IMR-90 (cell line): ENCODE measurements at regions not wholly inside any gene's neighbourhood (a gene's known extent, or its start where the extent isn't known, plus 50 kb on each side); places are given as distances from the start of the nearest gene placed in this dataset.

Experiments
- ATAC-seq: fragments of 200-7000 bp; cut with Tn5 transposase; 2 replicates; pipeline ENCODE4 v1.9.1; 2020; ENCODE audit warnings: low read depth, mild to moderate bottlenecking, moderate library complexity
- BruUV-seq: library from RNA; stranded (reverse); fragments of 400-500 nt; replicated peaks from 2 replicates; lab custom pipeline; 2021; lab: Mats Ljungman, UMichigan
- CTCF ChIA-PET: fragments of 300-600 bp; formaldehyde crosslinking; extraction: SDS; loops from one replicate; lab custom pipeline; 2021; ENCODE audit warnings: antibody characterized with exemption; lab: Yijun Ruan, JAX
- POLR2A ChIA-PET: fragments of 300-600 bp; sonication (Branson Sonifier 250); formaldehyde crosslinking; loops from one replicate; lab custom pipeline; 2022; ENCODE audit warnings: antibody characterized with exemption; ENCODE audit not compliant: unreplicated experiment; lab: Charles Lee
- DNase-seq: peaks from one replicate; pipeline ENCODE4 v3.0.0; 2013
- H2AFZ ChIP-seq: replicated peaks from 2 replicates; pipeline ENCODE3; 2013; ENCODE audit warnings: low read length, mild to moderate bottlenecking; ENCODE audit not compliant: poor library complexity
- H2AK5ac ChIP-seq: 2 replicates; pipeline ENCODE4 v1.6.1; 2013; ENCODE audit warnings: low read depth, low read length, inconsistent platforms
- H2AK9ac ChIP-seq: replicated peaks from 2 replicates; pipeline ENCODE3; 2013; ENCODE audit warnings: mild to moderate bottlenecking, low read depth, low read length, moderate library complexity; ENCODE audit not compliant: poor library complexity
- H2BK120ac ChIP-seq: 2 replicates; pipeline ENCODE4 v1.6.1; 2013; ENCODE audit warnings: low read depth, low read length, inconsistent platforms
- H2BK15ac ChIP-seq: 3 replicates; pipeline ENCODE4 v1.6.1; 2013; ENCODE audit warnings: low read depth, low read length, inconsistent platforms
- H2BK20ac ChIP-seq: 2 replicates; pipeline ENCODE4 v1.6.1; 2013; ENCODE audit warnings: low read depth, mild to moderate bottlenecking, inconsistent platforms, low read length, moderate library complexity
- H2BK5ac ChIP-seq: 2 replicates; pipeline ENCODE4 v1.6.1; 2013; ENCODE audit warnings: mild to moderate bottlenecking, low read depth, low read length, inconsistent platforms; ENCODE audit not compliant: poor library complexity, severe bottlenecking
- H3K14ac ChIP-seq: replicated peaks from 2 replicates; pipeline ENCODE4 v1.6.1; 2013; ENCODE audit warnings: low read depth, low read length, inconsistent platforms
- H3K18ac ChIP-seq: 2 replicates; pipeline ENCODE4 v1.6.1; 2013; ENCODE audit warnings: low read depth, low read length, control low read depth
- H3K23ac ChIP-seq: 2 replicates; pipeline ENCODE4 v1.6.1; 2013; ENCODE audit warnings: low read depth, low read length, inconsistent platforms
- H3K27ac ChIP-seq: 2 replicates; pipeline ENCODE4 v1.5.1; 2013; ENCODE audit warnings: mild to moderate bottlenecking, control low read depth, low read length; ENCODE audit not compliant: insufficient read depth
- H3K27me3 ChIP-seq: 2 replicates; pipeline ENCODE4 v1.6.1; 2013; ENCODE audit warnings: low read length; ENCODE audit not compliant: control insufficient read depth, insufficient read depth
- H3K36me3 ChIP-seq: 2 replicates; pipeline ENCODE4 v1.6.1; 2013; ENCODE audit warnings: low read length, mixed read lengths; ENCODE audit not compliant: control insufficient read depth, insufficient read depth
- H3K4ac ChIP-seq: 2 replicates; pipeline ENCODE4 v1.6.1; 2013; ENCODE audit warnings: low read depth, low read length, inconsistent platforms
- H3K4me1 ChIP-seq: 2 replicates; pipeline ENCODE4 v1.6.1; 2013; ENCODE audit warnings: low read length, mixed read lengths; ENCODE audit not compliant: control insufficient read depth, insufficient read depth
- H3K4me2 ChIP-seq: 2 replicates; pipeline ENCODE4 v1.6.1; 2013; ENCODE audit warnings: low read depth, mild to moderate bottlenecking, control low read depth, low read length, moderate library complexity
- H3K4me3 ChIP-seq: 2 replicates; pipeline ENCODE4 v1.5.1; 2013; ENCODE audit warnings: low read depth, mild to moderate bottlenecking, control low read depth, low read length, moderate library complexity; ENCODE audit not compliant: insufficient read depth
- H3K56ac ChIP-seq: 2 replicates; pipeline ENCODE4 v1.6.1; 2013; ENCODE audit warnings: low read length, inconsistent platforms; ENCODE audit not compliant: insufficient read depth; ENCODE audit errors: extremely low read depth
- H3K79me1 ChIP-seq, 2 experiments: 2 replicates each; pipeline ENCODE4 v1.6.1; 2013; ENCODE audit warnings: low read length in 2 of 2, inconsistent platforms in 1 of 2, low read depth in 1 of 2
- H3K9ac ChIP-seq: 2 replicates; pipeline ENCODE4 v1.6.1; 2013; ENCODE audit warnings: low read depth, low read length, control low read depth
- H3K9me1 ChIP-seq: 2 replicates; pipeline ENCODE4 v1.6.1; 2013; ENCODE audit warnings: low read length, inconsistent platforms; ENCODE audit not compliant: insufficient read depth
- H3K9me3 ChIP-seq: 2 replicates; pipeline ENCODE4 v1.6.1; 2013; ENCODE audit warnings: low read length; ENCODE audit not compliant: control insufficient read depth, insufficient read depth
- H4K20me1 ChIP-seq: 2 replicates; pipeline ENCODE4 v1.6.1; 2013; ENCODE audit warnings: low read length, inconsistent platforms; ENCODE audit not compliant: insufficient read depth
- H4K5ac ChIP-seq: 2 replicates; pipeline ENCODE4 v1.6.1; 2013; ENCODE audit warnings: mild to moderate bottlenecking, low read depth, low read length, control low read depth
- H4K8ac ChIP-seq, 2 experiments: 2 replicates each; pipeline ENCODE4 v1.6.1; 2013; ENCODE audit warnings: low read depth in 2 of 2, low read length in 2 of 2, control low read depth in 1 of 2, inconsistent platforms in 1 of 2
- H4K91ac ChIP-seq: 2 replicates; pipeline ENCODE4 v1.6.1; 2013; ENCODE audit warnings: low read depth, low read length, inconsistent platforms; ENCODE audit not compliant: insufficient read depth
- BHLHE40 ChIP-seq: fragments of 150-350 bp; IDR thresholded peaks from 2 replicates; pipeline ENCODE4 v1.6.1; 2016; ENCODE audit warnings: mild to moderate bottlenecking, low read depth, low read length
- CEBPB ChIP-seq: IDR thresholded peaks from 2 replicates; pipeline ENCODE4 v1.6.1; 2012; ENCODE audit warnings: low read depth, low read length, improper control_type of control experiment
- CHD1 ChIP-seq: IDR thresholded peaks from 2 replicates; pipeline ENCODE4 v1.6.1; 2012; ENCODE audit warnings: low read depth, low read length, improper control_type of control experiment
- CTCF ChIP-seq: conservative IDR thresholded peaks from 2 replicates; pipeline ENCODE4 v1.5.1; 2012; ENCODE audit warnings: mild to moderate bottlenecking, low read depth, low read length, improper control_type of control experiment
- FOS ChIP-seq: fragments of 150-350 bp; IDR thresholded peaks from 2 replicates; pipeline ENCODE4 v1.6.1; 2016; ENCODE audit warnings: low read depth, low read length
- MAFK ChIP-seq: IDR thresholded peaks from 2 replicates; pipeline ENCODE4 v1.6.1; 2012; ENCODE audit warnings: low read depth, low read length, improper control_type of control experiment
- MAZ ChIP-seq: IDR thresholded peaks from 2 replicates; pipeline ENCODE4 v1.6.1; 2012; ENCODE audit warnings: low read depth, mild to moderate bottlenecking, low read length, improper control_type of control experiment, moderate library complexity, borderline replicate concordance
- MXI1 ChIP-seq: IDR thresholded peaks from 2 replicates; pipeline ENCODE4 v1.6.1; 2012; ENCODE audit warnings: low read depth, mild to moderate bottlenecking, low read length, moderate library complexity, borderline replicate concordance
- NFE2L2 ChIP-seq: fragments of 150-350 bp; IDR thresholded peaks from 2 replicates; pipeline ENCODE4 v1.6.1; 2016; ENCODE audit warnings: low read depth, mild to moderate bottlenecking, low read length
- POLR2A ChIP-seq: IDR thresholded peaks from 2 replicates; pipeline ENCODE4 v1.6.1; 2012; ENCODE audit warnings: mild to moderate bottlenecking, low read depth, low read length
- RAD21 ChIP-seq: IDR thresholded peaks from 2 replicates; pipeline ENCODE4 v1.6.1; 2012; ENCODE audit warnings: low read length, improper control_type of control experiment
- RCOR1 ChIP-seq: IDR thresholded peaks from 2 replicates; pipeline ENCODE4 v1.6.1; 2012; ENCODE audit warnings: mild to moderate bottlenecking, low read length, improper control_type of control experiment; ENCODE audit not compliant: insufficient replicate concordance
- RFX5 ChIP-seq: IDR thresholded peaks from 2 replicates; pipeline ENCODE4 v1.8.0; 2012; ENCODE audit warnings: low read depth, mild to moderate bottlenecking, low read length, moderate library complexity
- SMC3 ChIP-seq: fragments of 150-350 bp; IDR thresholded peaks from 2 replicates; pipeline ENCODE4 v1.6.1; 2016; ENCODE audit warnings: low read depth, mild to moderate bottlenecking, antibody characterized with exemption, low read length, moderate library complexity
- WGBS, 2 experiments: methylation state at CpG; one replicate each; pipeline versions ENCODE4 v1.1.5 to v1.1.7; 2013; ENCODE audit warnings: missing lambda C conversion rate in 2 of 2; ENCODE audit not compliant: insufficient read length in 1 of 2; ENCODE audit errors: extremely low coverage in 2 of 2; 5-methylcytosine and 5-hydroxymethylcytosine counted together
- dilution Hi-C: fragments of 300-500 bp; cut with HindIII; formaldehyde crosslinking; loops from one replicate; pipeline ENCODE4 v1.14.3; 2018; ENCODE audit warnings: low sequenced_read_pairs; ENCODE audit not compliant: unreplicated experiment
- in situ Hi-C: fragments of 300-500 bp; cut with MboI; formaldehyde crosslinking; loops from 3 replicates; pipeline ENCODE4 v1.14.3; 2019; ENCODE audit warnings: low sequenced_read_pairs, inconsistent platforms, mixed read lengths
- intact Hi-C: fragments of 100-400 bp; cut with micrococcal nuclease; formaldehyde crosslinking; loops from 2 replicates; pipeline ENCODE4 v1.10.0; 2022
- TF ChIP-seq, protein P1 (sequence below): fragments of 150-350 bp; IDR thresholded peaks from 2 replicates; pipeline ENCODE4 v1.6.1; 2017; ENCODE audit warnings: mild to moderate bottlenecking, antibody characterized with exemption, low read length, low read depth
- TF ChIP-seq, protein P2 (sequence below): fragments of 150-350 bp; IDR thresholded peaks from 2 replicates; pipeline ENCODE4 v1.6.1; 2016; ENCODE audit warnings: low read depth, mild to moderate bottlenecking, low read length, moderate library complexity, borderline replicate concordance

DNA sequence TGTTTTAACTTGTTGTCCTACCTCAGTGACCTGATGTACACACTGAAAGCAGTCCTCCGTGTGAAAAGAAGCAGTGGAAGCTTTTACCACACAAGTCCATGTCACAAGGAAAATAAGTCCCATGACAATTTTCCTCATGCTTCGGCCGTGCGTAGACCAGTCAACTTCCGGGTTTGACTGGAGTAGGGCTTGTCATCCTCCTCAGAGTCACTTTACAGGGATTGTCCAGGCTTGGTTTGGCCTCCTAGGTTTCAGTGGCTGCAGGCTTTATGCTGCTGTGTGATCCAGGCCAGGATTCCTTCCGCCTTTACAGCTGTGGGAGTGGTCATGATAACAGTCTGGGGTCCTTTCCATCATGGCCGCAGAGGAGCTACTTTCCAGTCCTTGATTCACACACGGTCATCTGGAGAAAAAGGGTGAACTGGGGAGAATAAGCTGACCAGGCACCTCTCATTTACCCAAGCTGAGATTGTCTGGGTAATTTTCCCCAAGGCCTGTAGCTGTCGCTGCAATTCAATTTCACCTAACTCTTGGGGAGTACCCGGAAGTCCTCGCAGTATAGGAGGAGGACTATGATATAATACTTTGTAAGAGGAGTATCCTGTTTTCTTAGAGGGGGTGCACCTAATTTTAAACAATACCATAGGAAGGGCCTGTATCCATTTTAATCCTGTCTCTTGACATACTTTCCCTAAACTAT, 206.1 kb upstream of the KLF8 start:
- no peak overlapping the region for H2BK5ac ChIP-seq
- H3K4me1 ChIP-seq, result no peaks in the 10 kb centered on the region
- H3K9me3 ChIP-seq, result peaks cover 3% of the 10 kb centered on the region; the same call in 1 of the 2 replicates
- H3K23ac ChIP-seq, result no peak overlapping the region
- H3K9ac ChIP-seq, result no peak overlapping the region
- H3K4ac ChIP-seq, result no peak overlapping the region
- TF ChIP-seq, protein P1, sequence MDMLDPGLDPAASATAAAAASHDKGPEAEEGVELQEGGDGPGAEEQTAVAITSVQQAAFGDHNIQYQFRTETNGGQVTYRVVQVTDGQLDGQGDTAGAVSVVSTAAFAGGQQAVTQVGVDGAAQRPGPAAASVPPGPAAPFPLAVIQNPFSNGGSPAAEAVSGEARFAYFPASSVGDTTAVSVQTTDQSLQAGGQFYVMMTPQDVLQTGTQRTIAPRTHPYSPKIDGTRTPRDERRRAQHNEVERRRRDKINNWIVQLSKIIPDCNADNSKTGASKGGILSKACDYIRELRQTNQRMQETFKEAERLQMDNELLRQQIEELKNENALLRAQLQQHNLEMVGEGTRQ, result no peak
- TF ChIP-seq CTCF, result no peak
- TF ChIP-seq CEBPB, result no peak
- TF ChIP-seq, protein P2, sequence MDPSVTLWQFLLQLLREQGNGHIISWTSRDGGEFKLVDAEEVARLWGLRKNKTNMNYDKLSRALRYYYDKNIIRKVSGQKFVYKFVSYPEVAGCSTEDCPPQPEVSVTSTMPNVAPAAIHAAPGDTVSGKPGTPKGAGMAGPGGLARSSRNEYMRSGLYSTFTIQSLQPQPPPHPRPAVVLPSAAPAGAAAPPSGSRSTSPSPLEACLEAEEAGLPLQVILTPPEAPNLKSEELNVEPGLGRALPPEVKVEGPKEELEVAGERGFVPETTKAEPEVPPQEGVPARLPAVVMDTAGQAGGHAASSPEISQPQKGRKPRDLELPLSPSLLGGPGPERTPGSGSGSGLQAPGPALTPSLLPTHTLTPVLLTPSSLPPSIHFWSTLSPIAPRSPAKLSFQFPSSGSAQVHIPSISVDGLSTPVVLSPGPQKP, result no peak
- TF ChIP-seq POLR2A, result no peak
- TF ChIP-seq MAZ, result no peak
- no peak for TF ChIP-seq FOS
- no peak for TF ChIP-seq RAD21
- no peak for TF ChIP-seq RFX5
- TF ChIP-seq BHLHE40, result no peak
- no peak for TF ChIP-seq MXI1
- TF ChIP-seq SMC3, result no peak
- no peak for TF ChIP-seq CHD1
- TF ChIP-seq NFE2L2, result no peak
- no peak for TF ChIP-seq RCOR1
- TF ChIP-seq MAFK, result no peak
- POLR2A ChIA-PET, result no interaction called here
- ATAC-seq (no peak), DNase-seq (no peak)
- H3K14ac ChIP-seq, result no peak overlapping the region
- WGBS, 2 experiments, result no CpG with 5 or more reads among the region's 11 CpGs
- no peak overlapping the region for H3K4me2 ChIP-seq
- no peaks in the 10 kb centered on the region for H3K27me3 ChIP-seq
- H3K27ac ChIP-seq, result no peak overlapping the region
- no peak overlapping the region for H4K91ac ChIP-seq
- no peak overlapping the region for H2BK20ac ChIP-seq
- CTCF ChIA-PET, result no interaction called here
- H4K20me1 ChIP-seq, result no peaks in the 10 kb centered on the region
- BruUV-seq, result no TSS peak
- no peaks in the 10 kb centered on the region for H3K79me1 ChIP-seq
- H2AFZ ChIP-seq, result no peak overlapping the region
- no peak overlapping the region for H4K8ac ChIP-seq
- no peak overlapping the region for H2BK120ac ChIP-seq
- dilution Hi-C loops, result no loop called here
- in situ Hi-C loops, result no loop called here
- H2BK15ac ChIP-seq, result no peak overlapping the region
- no peak overlapping the region for H4K5ac ChIP-seq
- no peaks in the 10 kb centered on the region for H3K9me1 ChIP-seq
- no peak overlapping the region for H2AK5ac ChIP-seq
- no peak overlapping the region for H2AK9ac ChIP-seq
- H3K18ac ChIP-seq, result no peak overlapping the region
- no peak overlapping the region for H3K56ac ChIP-seq
- H3K36me3 ChIP-seq, result no peaks in the 10 kb centered on the region
- H3K4me3 ChIP-seq, result no peak overlapping the region
- intact Hi-C loops, result no loop called here
